ENCODE measurements at regions not wholly inside any gene's neighbourhood (a gene's known extent, or its start where the extent isn't known, plus 50 kb on each side); places are given as distances from the start of the nearest gene placed in this dataset.

DNA sequence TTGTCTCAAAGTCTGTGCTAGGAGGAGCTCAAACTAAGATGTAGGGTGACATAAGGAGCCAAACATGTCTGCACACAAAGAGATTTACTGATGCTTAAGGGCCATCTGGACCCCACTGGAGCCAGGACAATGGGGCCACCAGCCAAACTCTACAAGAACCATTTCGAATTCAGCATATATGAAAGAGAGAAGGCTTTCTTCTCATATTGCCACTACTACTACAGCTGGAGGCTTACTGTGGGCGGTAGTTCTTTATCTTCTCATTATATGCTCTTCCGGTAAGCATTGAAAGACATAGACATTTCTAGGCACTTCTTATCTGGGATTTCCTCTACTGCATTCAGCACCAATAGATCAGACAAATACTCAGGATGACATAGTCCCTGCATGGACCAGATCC, 404.4 kb upstream of the PROK2 start (continued):
- TF ChIP-seq, protein P1, sequence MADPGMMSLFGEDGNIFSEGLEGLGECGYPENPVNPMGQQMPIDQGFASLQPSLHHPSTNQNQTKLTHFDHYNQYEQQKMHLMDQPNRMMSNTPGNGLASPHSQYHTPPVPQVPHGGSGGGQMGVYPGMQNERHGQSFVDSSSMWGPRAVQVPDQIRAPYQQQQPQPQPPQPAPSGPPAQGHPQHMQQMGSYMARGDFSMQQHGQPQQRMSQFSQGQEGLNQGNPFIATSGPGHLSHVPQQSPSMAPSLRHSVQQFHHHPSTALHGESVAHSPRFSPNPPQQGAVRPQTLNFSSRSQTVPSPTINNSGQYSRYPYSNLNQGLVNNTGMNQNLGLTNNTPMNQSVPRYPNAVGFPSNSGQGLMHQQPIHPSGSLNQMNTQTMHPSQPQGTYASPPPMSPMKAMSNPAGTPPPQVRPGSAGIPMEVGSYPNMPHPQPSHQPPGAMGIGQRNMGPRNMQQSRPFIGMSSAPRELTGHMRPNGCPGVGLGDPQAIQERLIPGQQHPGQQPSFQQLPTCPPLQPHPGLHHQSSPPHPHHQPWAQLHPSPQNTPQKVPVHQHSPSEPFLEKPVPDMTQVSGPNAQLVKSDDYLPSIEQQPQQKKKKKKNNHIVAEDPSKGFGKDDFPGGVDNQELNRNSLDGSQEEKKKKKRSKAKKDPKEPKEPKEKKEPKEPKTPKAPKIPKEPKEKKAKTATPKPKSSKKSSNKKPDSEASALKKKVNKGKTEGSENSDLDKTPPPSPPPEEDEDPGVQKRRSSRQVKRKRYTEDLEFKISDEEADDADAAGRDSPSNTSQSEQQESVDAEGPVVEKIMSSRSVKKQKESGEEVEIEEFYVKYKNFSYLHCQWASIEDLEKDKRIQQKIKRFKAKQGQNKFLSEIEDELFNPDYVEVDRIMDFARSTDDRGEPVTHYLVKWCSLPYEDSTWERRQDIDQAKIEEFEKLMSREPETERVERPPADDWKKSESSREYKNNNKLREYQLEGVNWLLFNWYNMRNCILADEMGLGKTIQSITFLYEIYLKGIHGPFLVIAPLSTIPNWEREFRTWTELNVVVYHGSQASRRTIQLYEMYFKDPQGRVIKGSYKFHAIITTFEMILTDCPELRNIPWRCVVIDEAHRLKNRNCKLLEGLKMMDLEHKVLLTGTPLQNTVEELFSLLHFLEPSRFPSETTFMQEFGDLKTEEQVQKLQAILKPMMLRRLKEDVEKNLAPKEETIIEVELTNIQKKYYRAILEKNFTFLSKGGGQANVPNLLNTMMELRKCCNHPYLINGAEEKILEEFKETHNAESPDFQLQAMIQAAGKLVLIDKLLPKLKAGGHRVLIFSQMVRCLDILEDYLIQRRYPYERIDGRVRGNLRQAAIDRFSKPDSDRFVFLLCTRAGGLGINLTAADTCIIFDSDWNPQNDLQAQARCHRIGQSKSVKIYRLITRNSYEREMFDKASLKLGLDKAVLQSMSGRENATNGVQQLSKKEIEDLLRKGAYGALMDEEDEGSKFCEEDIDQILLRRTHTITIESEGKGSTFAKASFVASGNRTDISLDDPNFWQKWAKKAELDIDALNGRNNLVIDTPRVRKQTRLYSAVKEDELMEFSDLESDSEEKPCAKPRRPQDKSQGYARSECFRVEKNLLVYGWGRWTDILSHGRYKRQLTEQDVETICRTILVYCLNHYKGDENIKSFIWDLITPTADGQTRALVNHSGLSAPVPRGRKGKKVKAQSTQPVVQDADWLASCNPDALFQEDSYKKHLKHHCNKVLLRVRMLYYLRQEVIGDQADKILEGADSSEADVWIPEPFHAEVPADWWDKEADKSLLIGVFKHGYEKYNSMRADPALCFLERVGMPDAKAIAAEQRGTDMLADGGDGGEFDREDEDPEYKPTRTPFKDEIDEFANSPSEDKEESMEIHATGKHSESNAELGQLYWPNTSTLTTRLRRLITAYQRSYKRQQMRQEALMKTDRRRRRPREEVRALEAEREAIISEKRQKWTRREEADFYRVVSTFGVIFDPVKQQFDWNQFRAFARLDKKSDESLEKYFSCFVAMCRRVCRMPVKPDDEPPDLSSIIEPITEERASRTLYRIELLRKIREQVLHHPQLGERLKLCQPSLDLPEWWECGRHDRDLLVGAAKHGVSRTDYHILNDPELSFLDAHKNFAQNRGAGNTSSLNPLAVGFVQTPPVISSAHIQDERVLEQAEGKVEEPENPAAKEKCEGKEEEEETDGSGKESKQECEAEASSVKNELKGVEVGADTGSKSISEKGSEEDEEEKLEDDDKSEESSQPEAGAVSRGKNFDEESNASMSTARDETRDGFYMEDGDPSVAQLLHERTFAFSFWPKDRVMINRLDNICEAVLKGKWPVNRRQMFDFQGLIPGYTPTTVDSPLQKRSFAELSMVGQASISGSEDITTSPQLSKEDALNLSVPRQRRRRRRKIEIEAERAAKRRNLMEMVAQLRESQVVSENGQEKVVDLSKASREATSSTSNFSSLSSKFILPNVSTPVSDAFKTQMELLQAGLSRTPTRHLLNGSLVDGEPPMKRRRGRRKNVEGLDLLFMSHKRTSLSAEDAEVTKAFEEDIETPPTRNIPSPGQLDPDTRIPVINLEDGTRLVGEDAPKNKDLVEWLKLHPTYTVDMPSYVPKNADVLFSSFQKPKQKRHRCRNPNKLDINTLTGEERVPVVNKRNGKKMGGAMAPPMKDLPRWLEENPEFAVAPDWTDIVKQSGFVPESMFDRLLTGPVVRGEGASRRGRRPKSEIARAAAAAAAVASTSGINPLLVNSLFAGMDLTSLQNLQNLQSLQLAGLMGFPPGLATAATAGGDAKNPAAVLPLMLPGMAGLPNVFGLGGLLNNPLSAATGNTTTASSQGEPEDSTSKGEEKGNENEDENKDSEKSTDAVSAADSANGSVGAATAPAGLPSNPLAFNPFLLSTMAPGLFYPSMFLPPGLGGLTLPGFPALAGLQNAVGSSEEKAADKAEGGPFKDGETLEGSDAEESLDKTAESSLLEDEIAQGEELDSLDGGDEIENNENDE (IDR thresholded peaks at IDR 0.05; ENCODE audit: insufficient replicate concordance, low read length): no peak
- no peak for TF ChIP-seq HDAC6 (IDR thresholded peaks at IDR 0.05; ENCODE audit: low read depth, low read length)
- no peak for TF ChIP-seq FOSL1 (IDR thresholded peaks at IDR 0.05; ENCODE audit: insufficient read depth, low read depth, low read length)
- no peak for TF ChIP-seq EP300 (IDR thresholded peaks at IDR 0.05; ENCODE audit: borderline replicate concordance in 1 of 2, low read depth in 2 of 2, low read length in 2 of 2)
- no peak for TF ChIP-seq HDAC2 (IDR thresholded peaks at IDR 0.05; ENCODE audit: borderline replicate concordance in 1 of 2, low read depth in 2 of 2, low read length in 2 of 2)
- no peak for TF ChIP-seq GABPA (IDR thresholded peaks at IDR 0.05; ENCODE audit: borderline replicate concordance, insufficient read depth, low read length)
- TF ChIP-seq SUZ12 (IDR thresholded peaks at IDR 0.05; ENCODE audit: low read length): no peak

Data from H1 (cell line).